ENCODE measurements at regions not wholly inside any gene's neighbourhood (a gene's known extent, or its start where the extent isn't known, plus 50 kb on each side); places are given as distances from the start of the nearest gene placed in this dataset.

DNA sequence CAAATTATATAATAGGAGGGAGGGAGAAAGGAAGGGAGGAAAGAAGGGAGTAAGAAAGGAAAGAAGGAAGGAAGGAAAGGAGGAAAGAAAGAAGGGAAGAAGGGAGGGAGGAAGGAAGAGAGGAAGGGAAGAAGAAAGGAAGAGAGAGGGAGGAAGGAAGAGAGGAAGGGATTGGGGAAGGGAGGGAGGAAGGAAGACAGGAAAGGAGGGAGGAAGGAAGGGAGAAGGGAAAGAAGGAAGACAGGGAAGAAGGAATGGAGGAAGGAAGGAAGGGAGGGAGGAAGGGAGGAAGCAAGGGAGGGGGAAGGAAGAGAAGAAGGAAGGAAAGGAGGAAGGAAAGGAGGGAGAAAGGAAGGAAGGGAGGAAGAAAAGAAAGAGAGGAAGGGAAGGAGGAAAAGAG, 660.5 kb downstream of the EPM2A start:
- TF ChIP-seq CTCF (IDR thresholded peaks at IDR 0.05; ENCODE audit: insufficient read depth, low read depth, low read length), result no peak
- DNase-seq (ENCODE audit: low read depth), result no peak

GRCh38 chr6:145075425-145075824, 659.9 kb downstream of the EPM2A start:
- H3K4me3 ChIP-seq (ENCODE audit: low read depth, low read length), result no peak overlapping the region
- no peak for DNase-seq (ENCODE audit: low read depth)
- no peak for TF ChIP-seq CTCF (IDR thresholded peaks at IDR 0.05; ENCODE audit: insufficient read depth, low read depth, low read length)

More for the DNA sequence above, 660.5 kb downstream of the EPM2A start:
- H3K4me3 ChIP-seq (ENCODE audit: low read depth, low read length), result no peak overlapping the region

- DNase-seq (ENCODE audit: low read depth), result no peak
- no peak overlapping the region for H3K4me3 ChIP-seq (ENCODE audit: low read depth, low read length)
- TF ChIP-seq CTCF (IDR thresholded peaks at IDR 0.05; ENCODE audit: insufficient read depth, low read depth, low read length), result no peak
Measured at GRCh38 chr6:145076115-145076841, 659.0 kb downstream of the EPM2A start.

DNA sequence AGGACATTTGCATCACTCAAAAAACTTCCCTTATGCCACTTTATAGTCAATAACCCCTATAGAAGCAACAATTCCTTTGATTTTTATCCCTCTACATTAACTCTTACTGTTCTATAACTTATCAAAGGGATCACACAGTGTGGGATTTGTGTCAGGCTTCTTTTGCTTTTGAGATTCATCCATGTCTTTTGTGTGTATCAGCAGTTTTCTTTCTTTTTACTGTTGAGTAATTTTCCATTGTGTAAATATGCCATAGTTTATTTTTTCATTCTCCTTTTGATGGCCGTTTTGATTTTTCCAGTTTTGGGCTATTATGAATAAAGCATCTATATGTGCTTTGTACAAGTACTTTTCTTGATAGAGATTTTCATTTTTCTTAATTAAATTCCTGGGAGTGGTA, 657.9 kb downstream of the EPM2A start:
- no peak overlapping the region for H3K4me3 ChIP-seq (ENCODE audit: low read depth, low read length)
- TF ChIP-seq CTCF (IDR thresholded peaks at IDR 0.05; ENCODE audit: insufficient read depth, low read depth, low read length), result no peak
- DNase-seq (ENCODE audit: low read depth), result no peak

- no peak overlapping the region for H3K4me3 ChIP-seq (ENCODE audit: low read depth, low read length)
- no peak for TF ChIP-seq CTCF (IDR thresholded peaks at IDR 0.05; ENCODE audit: insufficient read depth, low read depth, low read length)
- DNase-seq (ENCODE audit: low read depth), result no peak
Measured at GRCh38 chr6:145080651-145081050, 654.7 kb downstream of the EPM2A start.

- DNase-seq (ENCODE audit: low read depth), result no peak
- H3K4me3 ChIP-seq (ENCODE audit: low read depth, low read length), result no peak overlapping the region
- TF ChIP-seq CTCF (IDR thresholded peaks at IDR 0.05; ENCODE audit: insufficient read depth, low read depth, low read length), result no peak
Measured at GRCh38 chr6:145081677-145082076, 653.6 kb downstream of the EPM2A start.

DNA sequence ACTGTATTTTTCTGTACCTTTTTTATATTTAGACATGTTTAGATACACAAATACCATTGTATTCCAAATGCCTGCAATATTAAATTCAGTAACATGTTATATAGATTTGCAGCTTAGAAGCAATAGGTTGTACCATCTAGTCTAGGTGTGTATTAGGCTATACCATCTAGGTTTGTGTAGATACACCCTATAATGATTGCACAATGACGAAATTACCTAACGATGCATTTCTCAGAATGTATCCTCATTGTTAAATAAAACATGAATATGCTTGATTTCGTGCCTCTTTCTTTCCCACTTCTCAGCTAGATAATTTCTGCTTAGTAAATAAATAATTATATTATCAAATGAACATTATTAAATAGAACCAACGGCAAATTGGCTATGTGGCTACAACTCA, 653.0 kb downstream of the EPM2A start:
- DNase-seq (ENCODE audit: low read depth), result no peak
- H3K4me3 ChIP-seq (ENCODE audit: low read depth, low read length), result no peak overlapping the region
- TF ChIP-seq CTCF (IDR thresholded peaks at IDR 0.05; ENCODE audit: insufficient read depth, low read depth, low read length), result no peak

Data from fibroblast of villous mesenchyme (primary cell).